Sigmoid colon (tissue), 6 donors: ENCODE measurements at regions not wholly inside any gene's neighbourhood (a gene's known extent, or its start where the extent isn't known, plus 50 kb on each side); places are given as distances from the start of the nearest gene placed in this dataset.

Experiments used
- DNase-seq: peaks from one replicate; pipeline ENCODE4 v3.0.0-alpha.2; 2019
- H3K27ac ChIP-seq, 4 donors: fragments of 200-600 bp; sonication (generic); one replicate each; pipeline ENCODE4 v1.5.1; 2016 to 2019; ENCODE audit warnings: mild to moderate bottlenecking in 1 of 4
- H3K27me3 ChIP-seq, 3 donors: fragments of 200-600 bp; sonication (generic); one replicate each; pipeline ENCODE4 v1.5.1; 2019; ENCODE audit warnings: mild to moderate bottlenecking in 1 of 3
- H3K36me3 ChIP-seq, 4 donors: fragments of 200-600 bp; sonication (generic); one replicate each; pipeline ENCODE4 v1.5.1; 2016 to 2019
- H3K4me1 ChIP-seq, 4 donors: fragments of 200-600 bp; sonication (generic); one replicate each; pipeline ENCODE4 v1.5.1; 2017 to 2019
- H3K4me3 ChIP-seq, 4 donors: fragments of 200-600 bp; sonication (generic); one replicate each; pipeline ENCODE4 v1.5.1; 2017 to 2019; ENCODE audit warnings: mild to moderate bottlenecking in 2 of 4, moderate library complexity in 1 of 4
- H3K9me3 ChIP-seq, 4 donors: fragments of 200-600 bp in 3 of 4; sonication (generic) in 3 of 4; one replicate each; pipeline versions ENCODE4 v1.5.1 to v1.6.1; 2013 to 2019
- CTCF ChIP-seq, 4 experiments: fragments of 450-650 bp in 3 of 4; fragments of 200-600 bp in 1 of 4; IDR thresholded peaks; one replicate each; pipeline ENCODE4 v1.5.1; 2016 to 2019; ENCODE audit warnings: antibody characterized with exemption in 4 of 4, mild to moderate bottlenecking in 3 of 4, moderate library complexity in 2 of 4
- EP300 ChIP-seq, 4 donors: sonication (generic); formaldehyde crosslinking; IDR thresholded peaks; one replicate each; pipeline ENCODE4 v1.6.1; 2017; ENCODE audit warnings: antibody characterized with exemption in 4 of 4
- POLR2A ChIP-seq, 2 donors: fragments of 450-650 bp; IDR thresholded peaks; one replicate each; pipeline ENCODE4 v1.6.1; 2016; ENCODE audit warnings: antibody characterized with exemption in 2 of 2, mild to moderate bottlenecking in 2 of 2, moderate library complexity in 2 of 2
- POLR2AphosphoS5 ChIP-seq, 4 donors: sonication (generic); formaldehyde crosslinking; IDR thresholded peaks; one replicate each; pipeline ENCODE4 v1.6.1; 2017; ENCODE audit warnings: antibody characterized with exemption in 4 of 4
- WGBS, 2 donors: extraction: QIAGEN DNeasy Blood & Tissue Kit; methylation state at CpG; one replicate each; pipeline ENCODE4 v1.1.7; 2013; 5-methylcytosine and 5-hydroxymethylcytosine counted together
- intact Hi-C: fragments of 100-400 bp; cut with DNase I; formaldehyde crosslinking; loops from one replicate; pipeline ENCODE4 v1.15.1; 2023
- donor health status: healthy with polysubstance abuse.
- donor health status: healthy.

- no peaks in the 10 kb centered on the region for H3K9me3 ChIP-seq
- no peaks in the 10 kb centered on the region for H3K36me3 ChIP-seq
- no peaks in the 10 kb centered on the region for H3K27me3 ChIP-seq
- H3K27ac ChIP-seq: peak overlapping the region in 2 of 4 donors; percentile 5
- 24 to 36% methylated on average over 2 of the region's 2 CpGs for WGBS, 2 donors
- TF ChIP-seq POLR2A (IDR thresholded peaks at IDR 0.05) (no peak), EP300 (IDR thresholded peaks at IDR 0.05) (no peak), POLR2AphosphoS5 (IDR thresholded peaks at IDR 0.05) (no peak), CTCF (IDR thresholded peaks at IDR 0.05) (no peak)
- peaks cover 0 to 13% (median 5%) of the 10 kb centered on the region in 4 donors for H3K4me1 ChIP-seq
- no peak overlapping the region for H3K4me3 ChIP-seq
- DNase-seq: no peak
- intact Hi-C loops: no loop called here
Observed at GRCh38 chr3:94462931-94463330, 400.1 kb downstream of the NSUN3 start.

- peaks cover 0 to 29% (median 6%) of the 10 kb centered on the region in 4 donors for H3K4me1 ChIP-seq
- H3K27ac ChIP-seq: no peak overlapping the region
- H3K4me3 ChIP-seq: no peak overlapping the region
- H3K36me3 ChIP-seq: no peaks in the 10 kb centered on the region
- DNase-seq: no peak
- no peaks in the 10 kb centered on the region for H3K27me3 ChIP-seq
- intact Hi-C loops: no loop called here
- no peak for TF ChIP-seq EP300 (IDR thresholded peaks at IDR 0.05)
- TF ChIP-seq POLR2AphosphoS5 (IDR thresholded peaks at IDR 0.05): no peak
- no peak for TF ChIP-seq POLR2A (IDR thresholded peaks at IDR 0.05)
- TF ChIP-seq CTCF (IDR thresholded peaks at IDR 0.05): no peak
- peaks cover 0 to 6% (median 0%) of the 10 kb centered on the region in 4 donors for H3K9me3 ChIP-seq
Observed at GRCh38 chr3:94472511-94472910, 409.6 kb downstream of the NSUN3 start.

GRCh38 chr3:94481226-94481898 lies 418.5 kb downstream of the NSUN3 start:
- H3K9me3 ChIP-seq: no peaks in the 10 kb centered on the region
- intact Hi-C loops: loop anchor here (10.0 kb wide), 1 partner anchor 167 kb away; no protein-coding TSS in a partner anchor
- no peak overlapping the region for H3K27ac ChIP-seq
- TF ChIP-seq CTCF (IDR thresholded peaks at IDR 0.05): no peak
- no peaks in the 10 kb centered on the region for H3K27me3 ChIP-seq
- DNase-seq: no peak
- H3K4me1 ChIP-seq: peaks cover 0 to 15% (median 2%) of the 10 kb centered on the region in 4 donors
- H3K4me3 ChIP-seq: no peak overlapping the region
- no peaks in the 10 kb centered on the region for H3K36me3 ChIP-seq
- WGBS, 2 donors: 28 to 76% methylated on average over 3 of the region's 3 CpGs

- TF ChIP-seq POLR2A (IDR thresholded peaks at IDR 0.05): no peak
- TF ChIP-seq CTCF (IDR thresholded peaks at IDR 0.05): no peak
- TF ChIP-seq EP300 (IDR thresholded peaks at IDR 0.05): no peak
- no peak for TF ChIP-seq POLR2AphosphoS5 (IDR thresholded peaks at IDR 0.05)
- Histone ChIP-seq H3K4me1 (peaks cover 0 to 15% (median 2%) of the 10 kb centered on the region in 4 donors), H3K27me3 (no peaks in the 10 kb centered on the region), H3K27ac (no peak overlapping the region), H3K36me3 (no peaks in the 10 kb centered on the region), H3K9me3 (no peaks in the 10 kb centered on the region), H3K4me3 (no peak overlapping the region)
- intact Hi-C loops: loop anchor here (10.0 kb wide), 1 partner anchor 168 kb away; no protein-coding TSS in a partner anchor
- 52 to 66% methylated on average over 3 of the region's 3 CpGs for WGBS, 2 donors
- DNase-seq: no peak
Observed at GRCh38 chr3:94482686-94483085, 419.8 kb downstream of the NSUN3 start.

GRCh38 chr3:94483403-94483802 lies 420.5 kb downstream of the NSUN3 start:
- WGBS, 2 donors: 20 to 62% methylated on average over 2 of the region's 2 CpGs
- Histone ChIP-seq H3K36me3 (no peaks in the 10 kb centered on the region), H3K27me3 (no peaks in the 10 kb centered on the region), H3K9me3 (no peaks in the 10 kb centered on the region), H3K4me3 (no peak overlapping the region), H3K4me1 (peaks cover 0 to 15% (median 5%) of the 10 kb centered on the region in 4 donors), H3K27ac (no peak overlapping the region)
- no peak for TF ChIP-seq CTCF (IDR thresholded peaks at IDR 0.05)
- no peak for TF ChIP-seq EP300 (IDR thresholded peaks at IDR 0.05)
- no peak for TF ChIP-seq POLR2AphosphoS5 (IDR thresholded peaks at IDR 0.05)
- TF ChIP-seq POLR2A (IDR thresholded peaks at IDR 0.05): no peak
- intact Hi-C loops: loop anchor here (10.0 kb wide), 1 partner anchor 169 kb away; no protein-coding TSS in a partner anchor
- DNase-seq: no peak
